GM23248 (cell line): ENCODE measurements at regions not wholly inside any gene's neighbourhood (a gene's known extent, or its start where the extent isn't known, plus 50 kb on each side); places are given as distances from the start of the nearest gene placed in this dataset.

Experiments
- EZH2 ChIP-seq: fragments of 200-600 bp; sonication (generic); IDR thresholded peaks from 2 replicates; pipeline ENCODE4 v1.6.1; 2018; ENCODE audit warnings: antibody characterized with exemption, mild to moderate bottlenecking; ENCODE audit not compliant: insufficient read depth, poor library complexity, severe bottlenecking
- EZH2phosphoT487 ChIP-seq: fragments of 200-600 bp; sonication (generic); IDR thresholded peaks from 2 replicates; pipeline ENCODE4 v1.6.1; 2018; ENCODE audit warnings: antibody characterized with exemption, moderate library complexity, mild to moderate bottlenecking, low read depth; ENCODE audit not compliant: insufficient read depth

DNA sequence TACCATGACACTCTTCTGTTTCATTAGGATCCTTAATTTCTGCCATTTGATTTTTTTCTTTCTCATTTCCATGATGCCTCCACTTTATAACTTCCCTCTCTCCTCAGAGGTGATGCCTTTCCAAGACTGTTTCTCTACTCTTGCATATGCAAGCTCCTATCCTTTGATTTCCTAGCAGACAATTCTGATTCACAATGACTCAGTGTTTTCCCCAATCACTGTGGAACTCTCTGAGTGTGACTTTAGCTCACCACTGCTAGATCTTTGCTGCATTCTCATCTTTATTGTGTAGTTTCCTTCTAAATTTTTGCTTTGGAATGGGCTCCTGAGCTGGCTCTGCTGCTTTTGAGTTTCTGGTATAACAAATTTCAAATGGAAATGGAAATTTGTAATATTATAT lies 184.9 kb downstream of the TINAG start:
- TF ChIP-seq EZH2phosphoT487 (no peak), EZH2 (no peak)
